ENCODE measurements at regions not wholly inside any gene's neighbourhood (a gene's known extent, or its start where the extent isn't known, plus 50 kb on each side); places are given as distances from the start of the nearest gene placed in this dataset.

DNA sequence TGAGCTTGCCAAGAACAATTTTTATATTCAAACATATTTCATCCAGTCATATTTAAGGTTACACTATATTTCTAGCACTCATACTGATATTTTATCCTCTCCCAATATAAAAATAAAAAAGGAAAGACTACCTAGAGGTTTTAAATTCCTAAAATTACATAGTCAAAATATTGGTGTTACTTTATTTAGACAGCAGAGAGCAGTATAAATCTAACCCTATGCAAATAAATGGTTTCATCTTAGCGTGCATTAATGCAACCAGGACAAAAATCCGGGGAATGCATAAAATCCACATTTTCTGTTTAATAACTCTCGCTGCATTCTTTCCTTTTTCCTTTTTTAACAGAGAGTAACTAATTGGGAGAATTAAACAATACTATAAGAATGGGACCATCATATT lies 1447.4 kb upstream of the ALCAM start:
- no peaks in the 10 kb centered on the region for H3K9me3 ChIP-seq (ENCODE audit: insufficient read depth in 2 of 2, low read depth in 1 of 2, low read length in 1 of 2)
- no peak overlapping the region for H4K8ac ChIP-seq (ENCODE audit: extremely low read depth, insufficient read depth, low read length)
- 76% methylated on average over 3 of the region's 3 CpGs; no CpG with 5 or more reads in 1 of the 2 experiments for WGBS, 2 experiments (ENCODE audit: extremely low coverage in 1 of 2, insufficient coverage in 1 of 2, insufficient read length in 1 of 2, insufficient replicate concordance in 2 of 2, low coverage in 1 of 2, low lambda C conversion rate in 2 of 2, missing lambda C conversion rate in 1 of 2)
- no peak overlapping the region for H2BK15ac ChIP-seq (ENCODE audit: low read length)
- H2BK20ac ChIP-seq (ENCODE audit: low read length) = no peak overlapping the region
- no peaks in the 10 kb centered on the region for H3K36me3 ChIP-seq (ENCODE audit: control insufficient read depth in 2 of 4, insufficient read depth in 4 of 4, low read length in 3 of 4)
- no peaks in the 10 kb centered on the region for H3K27me3 ChIP-seq (replicated peaks in 1 of 4; ENCODE audit: control insufficient read depth in 3 of 4, extremely low read depth in 1 of 4, insufficient read depth in 3 of 4, low read length in 3 of 4)
- H4K20me1 ChIP-seq (replicated peaks in 1 of 2; ENCODE audit: control insufficient read depth in 1 of 2, insufficient read depth in 2 of 2, low read length in 2 of 2) = no peaks in the 10 kb centered on the region
- no peak overlapping the region for H2BK5ac ChIP-seq (ENCODE audit: low read depth, low read length)
- H3K4me3 ChIP-seq (ENCODE audit: extremely low read depth in 1 of 4, insufficient read depth in 2 of 4, low read depth in 3 of 4, low read length in 4 of 4) = no peak overlapping the region
- H3K27ac ChIP-seq (ENCODE audit: low read depth, low read length) = no peak overlapping the region
- no peaks in the 10 kb centered on the region for H3K23me2 ChIP-seq (ENCODE audit: low read depth, low read length)
- H2BK120ac ChIP-seq (replicated peaks; ENCODE audit: low read depth, low read length) = no peak overlapping the region
- POLR2A ChIA-PET (ENCODE audit: partially characterized antibody) = no interaction called here
- H3K79me1 ChIP-seq (ENCODE audit: low read depth, low read length) = no peaks in the 10 kb centered on the region
- no peak overlapping the region for H3K18ac ChIP-seq (ENCODE audit: extremely low read depth, low read length)
- no peaks in the 10 kb centered on the region for H3K4me1 ChIP-seq (replicated peaks in 1 of 4; ENCODE audit: control insufficient read depth in 3 of 4, insufficient read depth in 4 of 4, low read length in 3 of 4)
- DNase-seq (ENCODE audit: low read depth in 1 of 2, low spot score in 2 of 2) (no peak), FAIRE-seq (no peak)
- H4K91ac ChIP-seq (replicated peaks; ENCODE audit: insufficient read length, low read length) = no peak overlapping the region
- H4K5ac ChIP-seq (ENCODE audit: insufficient read length, low read depth, low read length) = no peak overlapping the region
- H2BK12ac ChIP-seq (ENCODE audit: low read depth, low read length) = no peak overlapping the region
- CTCF ChIA-PET (ENCODE audit: partially characterized antibody) = interaction anchor here (0.7 kb wide), 1 partner anchor 73 kb away, joined by 3 read pairs; no protein-coding TSS in a partner anchor
- no peak overlapping the region for H3K9ac ChIP-seq (replicated peaks in 1 of 4; ENCODE audit: extremely low read depth in 1 of 4, low read depth in 3 of 4, low read length in 3 of 4)
- H3K14ac ChIP-seq (ENCODE audit: insufficient read length) = no peak overlapping the region
- no peak overlapping the region for H3K4ac ChIP-seq (replicated peaks; ENCODE audit: insufficient read length, low read depth, low read length)
- no peak overlapping the region for H2AFZ ChIP-seq (ENCODE audit: low read length)
- no peaks in the 10 kb centered on the region for H3K79me2 ChIP-seq (ENCODE audit: control insufficient read depth in 1 of 2, insufficient read depth in 2 of 2, low read length in 2 of 2)
- no peak overlapping the region for H3K4me2 ChIP-seq (ENCODE audit: insufficient read depth in 1 of 2, low read depth in 2 of 2, low read length in 2 of 2)
- H2AK5ac ChIP-seq (ENCODE audit: low read depth, low read length) = no peak overlapping the region
- no peak overlapping the region for H3K23ac ChIP-seq (ENCODE audit: insufficient read length)
- H3K56ac ChIP-seq (replicated peaks; ENCODE audit: insufficient read length, low read depth, low read length) = no peak overlapping the region
- TF ChIP-seq HDAC2 (IDR thresholded peaks at IDR 0.05; ENCODE audit: borderline replicate concordance in 1 of 2, low read depth in 2 of 2, low read length in 2 of 2) (no peak), SP4 (IDR thresholded peaks at IDR 0.05; ENCODE audit: low read length) (no peak), RNF2 (IDR thresholded peaks at IDR 0.05; ENCODE audit: borderline replicate concordance, low read depth, low read length, missing control alignments, poor library complexity, severe bottlenecking) (no peak), SUZ12 (IDR thresholded peaks at IDR 0.05; ENCODE audit: low read length) (no peak), SAP30 (IDR thresholded peaks at IDR 0.05; ENCODE audit: insufficient read depth, insufficient replicate concordance, low read length) (no peak), ASH2L (IDR thresholded peaks at IDR 0.05; ENCODE audit: low read length) (no peak), ZNF274 (IDR thresholded peaks at IDR 0.05; ENCODE audit: borderline replicate concordance, extremely low read depth, low read length) (no peak), POLR2AphosphoS5 (IDR thresholded peaks at IDR 0.05; ENCODE audit: low read depth, low read length) (no peak), KDM1A (IDR thresholded peaks at IDR 0.05; ENCODE audit: borderline replicate concordance, low read length) (no peak), HDAC6 (IDR thresholded peaks at IDR 0.05; ENCODE audit: low read depth, low read length) (no peak), RBBP5 (IDR thresholded peaks at IDR 0.05; ENCODE audit: borderline replicate concordance, low read depth, low read length) (no peak), NRF1 (IDR thresholded peaks at IDR 0.05; ENCODE audit: low read depth, low read length) (no peak), CTBP2 (IDR thresholded peaks at IDR 0.05; ENCODE audit: borderline replicate concordance, insufficient read depth, insufficient read length, low read length) (no peak)
- TF ChIP-seq, protein P1, sequence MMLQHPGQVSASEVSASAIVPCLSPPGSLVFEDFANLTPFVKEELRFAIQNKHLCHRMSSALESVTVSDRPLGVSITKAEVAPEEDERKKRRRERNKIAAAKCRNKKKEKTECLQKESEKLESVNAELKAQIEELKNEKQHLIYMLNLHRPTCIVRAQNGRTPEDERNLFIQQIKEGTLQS (IDR thresholded peaks at IDR 0.05; ENCODE audit: insufficient read depth, low read depth, low read length) = no peak
